ENCODE measurements at regions not wholly inside any gene's neighbourhood (a gene's known extent, or its start where the extent isn't known, plus 50 kb on each side); places are given as distances from the start of the nearest gene placed in this dataset.

DNA sequence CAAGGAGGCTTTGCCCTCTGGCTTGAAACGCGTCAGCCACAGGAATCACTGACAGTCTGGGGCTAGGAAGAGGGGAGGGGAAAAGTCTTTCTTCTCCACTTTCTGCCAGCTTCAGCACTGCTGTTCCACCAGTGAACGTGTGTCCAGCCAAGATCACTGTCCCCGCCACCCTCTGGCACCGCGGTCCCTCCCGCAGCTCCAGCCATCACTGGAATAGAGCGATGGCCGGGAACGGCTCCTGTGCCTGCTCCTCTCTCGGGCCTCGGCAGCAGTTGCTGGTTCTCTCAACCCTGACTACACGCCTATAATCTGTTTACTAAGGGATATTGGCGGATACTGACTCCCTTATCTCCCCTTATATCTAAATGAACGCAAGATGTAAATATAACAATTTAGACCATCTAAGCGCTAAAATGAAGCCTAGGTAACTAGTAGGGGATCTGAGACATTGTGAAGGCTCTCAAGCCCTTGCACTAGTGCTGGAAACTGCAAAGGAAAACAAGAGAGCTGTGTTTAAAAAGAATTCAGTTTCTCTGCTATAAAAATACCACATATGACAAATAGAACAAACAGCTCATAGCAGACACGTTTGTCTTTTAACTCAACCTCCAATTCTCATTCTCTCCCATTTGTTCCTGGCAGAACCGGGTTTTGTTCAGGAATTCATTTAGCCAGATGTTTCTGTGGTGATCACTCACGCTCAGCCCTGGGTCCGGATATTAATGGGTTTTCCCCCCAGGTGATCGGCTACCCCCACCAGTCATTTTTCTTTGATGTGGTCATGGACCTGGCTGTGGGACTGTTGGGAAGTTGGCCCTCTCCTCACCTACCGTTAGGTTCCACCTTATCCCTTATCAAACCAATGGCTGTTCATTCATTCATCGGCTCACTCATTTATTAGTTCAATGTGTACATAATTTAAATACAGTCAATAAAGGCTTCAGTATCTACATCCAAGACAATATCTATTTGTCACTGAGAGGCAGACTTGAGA lies 149.8 kb downstream of the MED10 start:
- DNase-seq: no peak

DNA sequence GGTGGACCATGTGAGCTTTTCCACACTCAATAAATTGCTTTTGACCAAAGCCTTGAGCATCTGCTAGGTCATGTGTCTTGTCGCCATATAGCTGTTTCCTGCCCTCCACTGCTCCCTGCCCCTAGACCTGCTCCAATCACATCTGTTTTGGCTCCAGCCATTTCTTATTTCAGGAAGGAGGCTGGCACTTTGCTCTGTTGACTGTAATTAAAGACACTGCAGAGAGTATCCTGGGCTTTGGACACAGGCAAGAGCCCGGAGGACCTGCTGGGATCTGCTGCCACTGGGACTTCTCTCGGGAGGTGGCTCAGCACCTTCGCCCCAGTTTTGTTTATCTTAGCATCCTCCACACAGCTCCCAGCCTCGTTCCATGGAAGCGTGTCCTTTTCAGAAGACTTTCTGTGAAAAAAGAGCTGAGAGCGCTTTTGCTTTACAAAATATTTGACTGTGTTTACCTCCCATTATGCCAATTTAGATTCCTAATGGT lies 153.2 kb downstream of the MED10 start:
- no peak for DNase-seq

DNA sequence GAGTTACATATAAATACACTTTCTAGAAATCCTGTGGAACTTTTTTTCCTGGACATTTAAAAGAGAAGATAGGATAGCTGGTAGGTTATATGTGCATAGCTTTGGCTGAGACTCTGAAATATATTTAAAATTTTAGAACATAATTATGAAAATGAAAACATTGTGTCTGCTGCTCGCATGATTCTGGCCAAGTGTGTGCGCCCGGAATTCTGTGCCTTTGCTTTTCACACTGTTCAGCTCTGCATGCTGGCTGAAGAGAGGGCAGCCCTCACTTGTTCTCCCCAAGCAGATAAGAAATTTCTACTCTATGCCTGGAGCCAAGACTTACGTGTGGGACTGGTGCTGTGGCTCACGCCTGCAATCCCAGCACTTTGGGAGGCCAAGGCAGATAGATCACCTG lies 153.9 kb downstream of the MED10 start:
- no peak for DNase-seq

DNA sequence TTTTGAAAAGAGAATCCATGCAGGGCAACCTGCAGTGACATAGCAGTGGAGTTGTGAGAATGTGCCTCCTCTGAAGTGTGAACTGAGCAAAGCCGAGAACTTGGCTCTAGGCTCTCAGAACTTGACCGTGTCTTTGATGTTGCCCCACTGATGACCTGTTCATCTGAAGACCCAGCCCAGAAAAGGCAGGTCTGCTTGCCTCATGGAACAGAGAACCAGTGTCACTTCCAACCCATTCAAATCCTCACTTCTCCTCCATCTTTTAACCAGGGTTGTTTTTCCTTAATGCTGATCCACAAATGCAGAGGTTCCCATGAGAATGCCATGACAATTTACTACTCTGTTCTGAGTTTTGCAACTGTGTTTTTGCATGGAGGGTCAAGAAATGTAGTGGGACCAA lies 155.4 kb downstream of the MED10 start:
- DNase-seq: no peak

DNA sequence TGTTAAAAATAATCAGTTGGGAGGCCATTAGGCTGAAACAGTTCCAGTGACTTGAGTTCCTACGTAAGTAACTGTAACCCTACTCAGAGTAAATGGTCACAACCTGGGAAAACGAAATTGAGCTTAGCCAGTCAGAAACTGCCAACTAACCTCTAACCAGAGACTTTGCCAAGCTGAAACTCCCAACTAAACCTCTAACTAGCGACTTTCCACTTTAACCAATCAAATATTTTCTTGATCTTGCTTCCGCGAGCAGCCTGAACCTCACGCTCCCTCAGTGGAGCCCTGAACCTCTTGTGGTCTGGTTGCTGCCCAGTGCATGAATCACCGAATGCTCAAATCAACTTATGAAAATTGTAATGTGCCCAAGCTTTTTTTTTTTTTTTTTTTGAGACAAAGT lies 156.2 kb downstream of the MED10 start:
- DNase-seq: no peak

DNA sequence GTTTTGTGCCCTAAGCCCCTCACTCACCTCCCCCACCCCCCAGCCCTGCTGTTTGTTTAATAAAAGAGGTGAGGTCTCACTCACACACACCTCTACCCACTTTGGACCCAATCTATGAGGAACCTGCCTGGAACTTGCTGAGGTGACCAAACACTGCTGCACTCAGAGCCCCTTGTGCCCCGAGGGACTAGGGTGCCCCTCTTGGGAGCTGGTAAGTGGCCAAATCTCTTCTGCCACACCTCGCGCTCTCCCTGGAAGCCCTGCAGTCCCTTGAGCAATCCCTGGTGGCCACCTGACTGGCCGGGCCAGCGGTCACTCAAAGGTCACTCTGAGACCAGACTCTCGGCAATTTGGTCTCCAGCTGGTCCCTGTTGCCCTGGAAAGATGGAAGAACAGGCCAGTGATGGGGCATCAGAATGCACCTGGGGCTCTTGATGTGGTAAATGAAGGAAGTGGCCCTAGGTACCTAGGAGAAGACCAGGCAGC lies 157.2 kb downstream of the MED10 start:
- no peak for DNase-seq

DNA sequence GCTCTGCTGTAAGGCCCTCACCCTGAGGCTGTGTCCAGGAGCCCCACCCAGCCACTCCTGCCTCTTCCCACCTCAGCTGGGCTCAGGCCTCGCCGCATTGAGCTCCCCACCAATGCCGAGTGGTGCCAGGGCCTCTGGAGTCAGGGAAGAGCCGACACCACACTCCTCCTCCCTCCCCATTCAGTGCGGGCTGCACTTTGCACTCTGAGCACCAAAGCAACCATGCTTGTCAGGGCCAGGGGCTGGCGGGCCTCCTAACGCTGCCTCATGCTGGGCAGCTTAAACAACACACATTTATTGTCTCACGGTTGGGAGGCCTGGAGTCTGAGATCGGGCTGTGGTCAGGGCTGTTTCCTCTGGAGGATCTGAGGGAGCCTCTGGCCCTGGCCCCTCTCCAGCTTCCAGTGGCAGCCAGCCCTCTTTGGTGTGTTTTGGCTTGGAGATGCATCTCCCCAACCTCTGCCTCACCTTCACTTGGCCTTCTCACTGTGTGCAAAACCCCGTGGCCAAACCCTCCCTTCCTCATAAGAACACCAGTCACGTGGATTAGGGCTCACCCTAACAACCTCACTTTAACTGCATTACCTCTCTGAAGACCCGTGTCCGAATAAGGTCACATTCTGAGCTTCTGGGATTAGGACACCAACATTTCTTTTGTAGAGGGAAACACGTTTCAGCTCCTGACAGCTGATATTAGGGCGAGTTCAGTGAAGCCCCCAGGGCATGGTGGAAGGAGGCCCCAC lies 157.8 kb downstream of the MED10 start:
- DNase-seq: no peak

DNA sequence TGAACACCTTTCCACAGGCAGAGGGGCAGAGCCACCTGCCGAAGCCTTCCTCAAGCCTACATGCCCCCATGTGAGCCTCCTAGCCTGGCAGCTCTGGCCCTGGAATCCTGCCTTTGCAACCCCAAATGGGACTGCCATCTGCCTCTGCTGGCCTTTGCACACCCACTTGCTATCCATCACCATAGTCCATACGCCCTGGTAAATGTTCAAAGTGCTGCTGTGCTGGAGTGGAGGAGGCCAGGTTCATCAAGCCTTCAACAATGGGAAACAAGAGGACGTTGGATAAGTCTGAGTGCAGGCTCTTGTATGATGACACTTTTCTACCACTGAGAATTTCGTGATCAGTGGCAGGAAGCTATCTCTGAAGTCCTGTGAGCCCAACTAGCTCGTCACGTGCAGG lies 159.8 kb downstream of the MED10 start:
- no peak for DNase-seq

DNA sequence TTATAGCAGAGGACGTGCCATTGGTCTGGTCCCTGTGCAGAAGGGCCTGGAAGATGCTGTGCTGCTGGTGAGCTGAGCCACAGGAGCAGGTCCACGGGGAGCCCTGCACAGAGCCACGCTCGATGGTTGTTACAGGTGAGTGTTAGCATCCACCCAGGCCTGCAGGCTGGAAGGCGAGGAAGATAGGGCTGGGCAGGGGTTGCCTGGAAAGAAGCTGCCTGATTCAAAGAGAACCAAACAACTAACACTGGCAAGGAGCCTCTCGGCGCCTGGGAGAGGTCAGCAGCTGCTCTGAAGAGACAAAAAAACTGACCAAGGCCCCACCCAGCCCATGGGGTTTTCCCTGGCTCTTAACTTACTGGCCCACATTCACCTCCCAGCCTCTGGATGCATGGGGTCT lies 160.2 kb downstream of the MED10 start:
- no peak for DNase-seq

DNA sequence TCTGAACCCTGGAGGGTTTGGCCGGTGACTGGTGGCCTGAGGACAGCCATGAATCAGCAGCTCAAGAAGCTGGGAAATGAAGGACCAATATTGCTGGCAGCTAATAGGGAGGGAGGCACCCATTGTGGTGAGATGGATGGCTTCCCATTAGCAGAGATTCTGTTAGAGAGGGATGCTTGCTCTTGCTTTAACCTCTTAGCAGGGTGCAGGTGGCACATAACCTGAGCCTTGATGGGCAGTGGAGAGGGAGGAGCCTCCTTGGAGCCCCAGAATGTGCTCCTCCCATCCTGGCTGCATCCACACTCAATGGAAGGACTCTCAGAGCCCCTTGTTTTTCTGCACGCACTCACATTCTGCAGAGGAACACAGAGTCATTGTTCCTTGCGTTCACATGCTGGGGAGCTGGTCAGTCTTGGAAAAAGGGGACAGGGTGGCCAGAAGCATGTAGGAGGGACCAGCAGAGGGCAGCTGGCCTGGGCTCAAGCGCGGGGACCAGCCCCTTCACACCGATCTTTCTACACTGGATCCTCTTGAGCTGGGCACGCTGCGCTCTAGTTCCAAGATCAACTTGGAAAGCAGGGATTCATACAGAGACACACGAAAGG lies 161.8 kb downstream of the MED10 start:
- DNase-seq: no peak

DNA sequence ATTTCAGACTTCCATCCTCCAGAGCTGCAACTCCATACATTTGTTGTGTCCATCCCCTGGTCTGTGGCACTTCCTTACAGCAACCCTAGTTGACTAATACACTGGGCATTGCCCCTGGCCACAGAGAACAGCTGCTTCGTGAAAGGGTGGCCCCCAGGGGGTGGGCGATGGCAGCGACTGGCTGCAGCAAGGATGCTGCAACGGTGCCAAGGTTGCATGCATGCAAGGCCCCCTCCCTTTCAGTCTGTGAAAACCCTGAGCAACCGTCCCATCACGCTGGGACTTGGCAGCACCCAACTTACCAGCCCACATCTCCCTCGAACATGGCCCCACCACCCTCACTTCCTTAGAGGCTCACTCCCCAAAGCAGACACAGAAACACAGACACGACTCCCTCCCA lies 162.5 kb downstream of the MED10 start:
- no peak for DNase-seq

DNA sequence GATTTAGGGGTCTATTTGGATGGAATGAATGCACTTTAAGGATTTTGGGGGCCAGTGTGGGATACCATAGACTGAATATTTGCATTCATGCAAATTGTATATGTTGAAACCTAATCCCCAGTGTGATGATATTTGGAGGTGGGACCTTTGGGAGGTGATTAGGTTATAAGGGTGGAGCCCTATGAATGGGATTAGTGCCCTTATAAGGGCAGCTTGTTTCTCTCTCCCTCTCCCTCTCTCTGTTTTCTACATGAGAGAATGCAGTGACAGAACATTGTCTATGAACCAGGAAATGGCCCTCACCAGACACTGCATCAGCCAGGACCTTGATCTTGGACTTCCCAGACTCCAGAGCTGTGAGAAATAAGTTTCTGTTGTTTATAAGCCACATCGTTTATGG lies 166.1 kb downstream of the MED10 start:
- no peak for DNase-seq

DNA sequence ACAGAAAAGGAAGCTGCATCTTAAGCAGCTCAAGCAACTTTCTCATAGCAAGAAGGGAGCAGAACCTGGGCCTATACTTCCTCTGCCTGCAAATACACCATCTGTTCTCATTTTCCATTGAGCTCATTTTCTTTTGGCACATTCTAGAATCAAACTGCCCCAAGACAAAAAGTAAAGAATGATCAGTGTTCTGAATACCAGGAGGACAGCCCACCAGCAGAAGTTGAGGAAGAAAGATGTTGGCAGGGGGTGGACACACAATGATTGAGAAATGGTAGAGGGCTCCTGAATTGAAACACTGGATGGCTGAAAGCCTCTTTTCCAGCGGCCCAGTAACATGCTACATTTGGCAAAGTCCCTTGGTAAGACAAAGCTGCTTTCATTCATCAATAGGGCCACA lies 171.8 kb downstream of the MED10 start:
- no peak for DNase-seq

DNA sequence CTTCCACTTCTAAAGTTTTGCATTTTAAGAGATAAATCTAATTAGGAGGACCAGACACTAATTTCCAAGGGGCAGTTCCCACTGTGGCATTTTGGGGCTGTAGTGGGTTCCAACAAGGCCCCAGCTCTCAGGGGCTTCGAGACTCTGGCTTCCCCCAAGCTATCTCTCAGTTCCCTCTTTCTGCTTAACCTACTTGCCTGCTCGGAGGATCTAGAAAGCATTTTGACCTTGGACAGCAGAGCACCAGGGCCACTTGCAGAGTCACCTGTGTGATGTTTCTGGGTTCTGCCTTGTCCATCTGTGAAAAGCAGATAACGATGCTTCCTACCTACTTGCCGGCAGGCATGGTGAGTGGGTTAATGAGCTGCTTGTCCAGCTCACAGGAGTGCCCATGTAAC lies 175.4 kb downstream of the MED10 start:
- DNase-seq: no peak

DNA sequence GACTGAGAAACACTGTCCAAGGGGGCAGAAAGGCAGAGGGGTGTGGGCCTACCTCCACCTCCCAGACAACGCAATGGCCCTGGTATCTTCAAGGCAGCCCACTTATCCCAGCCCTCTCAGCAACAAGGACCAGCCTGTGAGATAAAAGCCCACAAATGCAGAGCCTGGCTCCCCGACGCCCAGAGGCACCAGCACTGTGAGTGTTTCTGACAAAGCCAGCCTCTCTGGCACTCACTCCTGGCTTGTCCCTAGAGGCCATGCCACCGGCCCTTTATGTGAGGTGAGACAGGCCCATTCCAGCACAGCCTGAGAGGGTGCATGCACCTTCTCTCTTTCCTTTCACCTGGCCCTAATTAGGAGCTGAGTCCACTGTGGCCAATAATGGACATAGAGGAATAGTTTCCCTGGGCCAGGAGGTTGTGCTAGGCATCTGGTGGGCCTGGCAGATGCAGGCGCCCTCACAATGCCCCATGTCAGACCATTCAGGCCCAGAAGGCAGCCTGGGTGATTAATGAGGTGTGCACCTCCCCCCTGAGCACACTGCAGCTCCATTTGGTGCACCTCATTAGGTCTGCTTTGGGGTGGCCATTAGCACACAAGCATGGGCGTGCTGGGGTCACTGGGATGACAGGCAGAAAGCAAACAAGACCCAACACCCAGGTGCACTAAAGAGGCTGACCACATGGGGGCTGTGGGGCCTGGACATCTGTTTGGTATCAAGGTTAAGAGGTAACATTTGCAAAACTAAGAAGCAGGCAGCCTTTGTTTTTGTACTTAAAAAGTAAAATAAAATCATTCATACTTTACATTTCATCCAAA lies 176.0 kb downstream of the MED10 start:
- no peak for DNase-seq

DNA sequence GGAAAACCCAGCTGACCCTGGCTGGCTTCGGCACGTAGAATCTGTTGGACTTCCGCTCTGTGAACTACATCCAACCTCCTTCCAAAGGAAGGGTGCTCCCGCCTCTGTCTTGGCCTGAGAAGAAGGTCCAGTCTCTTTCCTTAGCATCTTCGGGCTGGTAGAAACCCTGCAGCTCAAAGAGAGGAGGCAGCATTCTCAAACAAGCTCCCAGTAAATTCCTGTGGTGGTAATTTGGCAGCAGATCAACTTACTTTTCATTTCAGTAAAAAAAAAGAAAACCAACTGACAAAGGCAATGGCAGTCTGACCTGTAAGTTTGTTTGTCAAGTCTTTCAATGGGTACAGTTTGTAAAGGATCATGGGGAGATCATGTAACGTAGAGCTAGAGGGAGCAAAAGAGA lies 176.7 kb downstream of the MED10 start:
- no peak for DNase-seq

DNA sequence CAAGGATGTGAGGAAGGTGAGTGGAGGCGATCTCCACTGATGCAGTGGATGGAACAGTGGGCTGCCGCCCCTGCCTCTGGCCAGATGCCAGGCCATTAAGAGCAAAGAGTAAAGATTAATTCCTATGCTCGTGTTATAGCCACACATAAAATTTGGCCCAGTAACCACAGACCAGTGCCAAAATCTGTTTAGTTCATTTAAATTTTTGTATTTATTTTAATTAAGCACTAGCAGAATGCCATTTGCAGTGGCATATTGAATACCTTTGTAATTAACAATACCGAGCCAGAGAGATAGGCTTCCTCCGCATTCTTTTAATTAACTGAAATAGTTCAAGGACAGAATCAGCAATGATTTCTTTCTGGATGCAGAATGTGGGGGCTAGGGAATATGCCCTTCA lies 179.8 kb downstream of the MED10 start:
- DNase-seq: no peak

DNA sequence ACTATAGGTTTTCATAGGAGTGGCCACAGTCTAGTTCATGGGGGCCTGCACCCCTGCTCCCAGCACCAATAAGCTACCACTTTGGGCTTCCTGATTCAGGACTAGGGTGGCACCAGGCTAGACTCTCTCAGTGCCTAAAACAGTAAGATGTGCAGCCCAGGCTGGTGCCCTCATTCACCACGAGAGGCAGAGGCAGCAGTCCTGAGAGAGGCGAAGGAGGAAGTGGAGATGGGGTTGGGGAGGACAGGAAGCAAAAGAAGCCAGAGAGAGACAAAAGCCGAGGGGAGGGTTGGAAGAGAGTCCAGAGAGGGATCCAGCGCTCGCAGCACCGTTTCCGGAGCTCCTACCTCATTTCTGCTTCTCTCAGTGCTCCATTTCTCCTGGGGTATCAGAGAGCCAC lies 180.9 kb downstream of the MED10 start:
- DNase-seq: no peak

DNA sequence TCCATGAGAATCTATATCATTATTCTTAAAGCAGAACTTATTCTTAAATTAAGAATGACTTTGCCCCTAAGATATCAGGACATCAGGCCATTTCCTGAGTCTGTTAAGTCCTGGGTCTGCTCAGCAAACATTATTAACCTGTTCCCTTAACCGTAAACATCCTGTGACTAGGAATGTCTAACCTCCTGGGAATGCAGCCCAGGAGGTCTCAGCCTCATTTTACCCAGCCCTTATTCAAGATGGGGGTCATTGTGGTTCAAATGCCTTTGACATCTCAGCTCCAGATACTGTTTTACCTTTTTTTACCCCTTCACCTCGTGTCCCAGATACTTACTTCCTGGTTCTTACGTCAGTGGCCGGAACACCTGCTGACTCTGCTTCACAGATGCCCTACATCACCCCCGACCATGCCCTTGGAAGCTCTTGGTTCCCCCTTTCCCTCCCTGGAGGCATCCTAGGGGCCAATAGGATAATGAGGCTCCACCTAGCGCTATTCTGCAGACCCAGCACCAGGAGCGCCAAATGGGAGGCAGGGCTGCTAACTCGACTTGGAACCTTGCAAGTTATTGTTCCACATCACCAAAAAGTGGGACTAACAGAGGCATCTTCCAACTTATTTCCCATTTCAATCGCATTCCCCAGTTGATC lies 182.5 kb downstream of the MED10 start:
- DNase-seq: no peak

DNA sequence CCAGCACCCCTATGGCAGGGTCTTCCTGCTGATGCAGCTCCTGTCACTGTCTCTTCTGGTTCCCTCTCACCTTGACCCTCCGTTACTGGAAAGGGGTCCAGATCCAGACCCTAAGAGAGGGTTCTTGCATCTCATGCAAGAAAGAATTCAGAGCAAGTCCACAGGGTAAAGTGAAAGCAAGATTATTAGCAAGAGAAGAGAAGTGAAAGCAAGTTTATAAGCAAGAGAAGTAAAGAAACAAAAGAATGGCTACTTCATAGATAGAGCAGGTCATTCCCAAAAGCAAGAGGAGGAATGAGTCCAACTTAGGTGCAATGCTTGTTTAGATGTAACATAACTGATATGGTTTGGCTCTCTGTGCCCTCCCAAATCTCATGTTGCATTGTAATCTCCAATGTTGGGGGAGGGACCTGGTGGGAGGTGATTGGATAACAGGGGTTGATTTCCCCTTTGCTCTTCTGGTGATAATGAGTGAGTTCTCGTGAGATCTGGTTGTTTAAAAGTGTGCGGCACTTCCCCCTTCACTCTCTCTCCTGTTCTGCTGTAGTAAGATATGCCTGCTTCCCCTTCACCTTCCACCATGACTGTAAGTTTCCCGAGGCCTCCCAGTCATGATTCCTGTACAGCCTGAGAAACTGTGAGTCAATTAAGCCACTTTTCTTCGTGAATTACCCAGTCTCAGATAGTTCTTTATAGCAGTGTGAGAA lies 183.3 kb downstream of the MED10 start:
- no peak for DNase-seq

DNA sequence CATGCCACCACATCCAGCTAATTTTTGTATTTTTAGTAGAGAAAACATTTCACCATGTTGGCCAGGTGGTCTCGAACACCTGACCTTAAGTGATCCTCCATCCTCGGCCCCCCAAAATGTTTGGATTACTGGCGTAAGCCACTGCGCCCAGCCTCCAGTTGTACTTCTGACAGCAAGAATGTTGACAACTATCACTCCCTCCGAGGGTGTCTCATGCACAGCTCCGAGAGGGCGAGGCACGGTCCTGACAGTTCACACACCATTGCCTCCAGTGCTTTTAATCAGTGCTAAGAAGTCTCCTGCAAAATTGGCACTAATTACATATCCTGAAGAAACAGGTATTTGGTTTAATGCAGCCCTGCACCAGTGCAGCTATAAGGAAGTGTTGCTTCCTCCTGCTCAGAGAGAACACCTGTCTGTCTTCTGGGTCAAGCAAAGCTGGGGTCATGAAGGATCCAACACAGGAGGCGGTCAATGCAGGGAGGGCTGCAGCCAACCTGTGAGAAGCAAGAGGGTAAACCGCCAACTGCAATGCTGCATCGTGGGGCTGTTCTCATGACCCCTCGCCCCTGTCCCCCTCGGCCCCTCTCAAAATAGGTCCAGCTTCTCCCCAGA lies 184.0 kb downstream of the MED10 start:
- DNase-seq: no peak

Measured in dermis blood vessel endothelial cell (primary cell).